MM.1S (cell line): ENCODE measurements at regions not wholly inside any gene's neighbourhood (a gene's known extent, or its start where the extent isn't known, plus 50 kb on each side); places are given as distances from the start of the nearest gene placed in this dataset.

Experiments
- DNase-seq: peaks from one replicate; pipeline ENCODE4 v3.0.0-alpha.2; 2015
- H2AFZ ChIP-seq: fragments of 300-600 bp; sonication (generic); 2 replicates; pipeline ENCODE4 v1.6.0; 2016; ENCODE audit warnings: antibody characterized with exemption, low read length
- H3F3A ChIP-seq: fragments of 300-600 bp; sonication (generic); 2 replicates; pipeline ENCODE4 v1.6.1; 2016; ENCODE audit warnings: mild to moderate bottlenecking, antibody characterized with exemption, low read length, moderate library complexity, mixed read lengths; ENCODE audit not compliant: insufficient read depth
- H3K27ac ChIP-seq: fragments of 300-600 bp; sonication (generic); 2 replicates; pipeline ENCODE4 v1.5.1; 2016; ENCODE audit warnings: mild to moderate bottlenecking, low read length
- H3K27me3 ChIP-seq: fragments of 300-600 bp; sonication (generic); replicated peaks from 2 replicates; pipeline ENCODE4 v1.6.0; 2016; ENCODE audit warnings: low read length; ENCODE audit not compliant: insufficient read depth
- H3K36me3 ChIP-seq: fragments of 300-600 bp; sonication (generic); replicated peaks from 2 replicates; pipeline ENCODE4 v1.6.1; 2016; ENCODE audit warnings: mild to moderate bottlenecking, low read length, mixed read lengths; ENCODE audit not compliant: insufficient read depth
- H3K4me1 ChIP-seq: fragments of 300-600 bp; sonication (generic); 2 replicates; pipeline ENCODE4 v1.6.1; 2016; ENCODE audit warnings: low read length, mixed read lengths
- H3K4me2 ChIP-seq: fragments of 300-600 bp; sonication (generic); 2 replicates; pipeline ENCODE4 v1.6.0; 2016; ENCODE audit warnings: low read depth, low read length
- H3K4me3 ChIP-seq: fragments of 300-600 bp; sonication (generic); 2 replicates; pipeline ENCODE4 v1.5.1; 2016; ENCODE audit warnings: low read length, mixed read lengths
- H3K79me2 ChIP-seq: fragments of 300-600 bp; sonication (generic); 2 replicates; pipeline ENCODE4 v1.6.1; 2016; ENCODE audit warnings: mixed run types, low read length, mixed read lengths
- H3K9ac ChIP-seq: fragments of 300-600 bp; sonication (generic); 2 replicates; pipeline ENCODE4 v1.6.1; 2016; ENCODE audit warnings: low read length, mixed read lengths
- H3K9me2 ChIP-seq: fragments of 300-600 bp; sonication (generic); replicated peaks from 2 replicates; pipeline ENCODE4 v1.6.1; 2016; ENCODE audit warnings: mild to moderate bottlenecking, low read length, mixed read lengths; ENCODE audit not compliant: insufficient read depth
- H3K9me3 ChIP-seq: fragments of 300-600 bp; sonication (generic); replicated peaks from 2 replicates; pipeline ENCODE4 v1.6.1; 2016; ENCODE audit warnings: mild to moderate bottlenecking, low read length, mixed read lengths; ENCODE audit not compliant: insufficient read depth
- H4K20me1 ChIP-seq: fragments of 300-600 bp; sonication (generic); 2 replicates; pipeline ENCODE4 v1.6.1; 2016; ENCODE audit warnings: mild to moderate bottlenecking, low read length, moderate library complexity, mixed read lengths; ENCODE audit not compliant: insufficient read depth
- CTCF ChIP-seq: fragments of 300-600 bp; sonication (generic); IDR thresholded peaks from 2 replicates; pipeline ENCODE4 v1.5.1; 2016; ENCODE audit warnings: antibody characterized with exemption, low read length, mixed read lengths
- EZH2 ChIP-seq: fragments of 300-600 bp; sonication (generic); optimal IDR thresholded peaks from 2 replicates; pipeline ENCODE3; 2017; ENCODE audit warnings: low read depth, mild to moderate bottlenecking, antibody characterized with exemption, low read length, mixed read lengths
- EZH2phosphoT487 ChIP-seq: fragments of 300-600 bp; sonication (generic); IDR thresholded peaks from 2 replicates; pipeline ENCODE4 v1.6.1; 2018; ENCODE audit warnings: antibody characterized with exemption, low read length

GRCh38 chr3:40817017-40817416 lies 292.3 kb downstream of the ZNF621 start:
- no peaks in the 10 kb centered on the region for H3K4me1 ChIP-seq
- H3K4me3 ChIP-seq, result no peak overlapping the region
- no peak overlapping the region for H3K4me2 ChIP-seq
- no peak overlapping the region for H3K9ac ChIP-seq
- DNase-seq, result no peak
- TF ChIP-seq EZH2, result no peak
- TF ChIP-seq CTCF, result no peak
- no peak for TF ChIP-seq EZH2phosphoT487
- no peak overlapping the region for H2AFZ ChIP-seq
- no peaks in the 10 kb centered on the region for H4K20me1 ChIP-seq
- no peaks in the 10 kb centered on the region for H3K9me3 ChIP-seq
- no peaks in the 10 kb centered on the region for H3K36me3 ChIP-seq
- H3K9me2 ChIP-seq, result no peaks in the 10 kb centered on the region
- no peaks in the 10 kb centered on the region for H3K27me3 ChIP-seq
- no peaks in the 10 kb centered on the region for H3F3A ChIP-seq
- H3K79me2 ChIP-seq, result no peaks in the 10 kb centered on the region
- H3K27ac ChIP-seq, result no peak overlapping the region

GRCh38 chr3:40821315-40821714 lies 296.6 kb downstream of the ZNF621 start:
- Histone ChIP-seq H3K9me2 (no peaks in the 10 kb centered on the region), H3K9me3 (no peaks in the 10 kb centered on the region), H3F3A (no peaks in the 10 kb centered on the region), H3K27me3 (no peaks in the 10 kb centered on the region), H3K27ac (no peak overlapping the region), H3K79me2 (no peaks in the 10 kb centered on the region), H3K36me3 (no peaks in the 10 kb centered on the region), H3K4me1 (no peaks in the 10 kb centered on the region), H3K4me3 (no peak overlapping the region), H2AFZ (no peak overlapping the region), H3K9ac (no peak overlapping the region), H3K4me2 (no peak overlapping the region), H4K20me1 (no peaks in the 10 kb centered on the region)
- TF ChIP-seq EZH2phosphoT487 (no peak), EZH2 (no peak), CTCF (no peak)
- no peak for DNase-seq

GRCh38 chr3:40827226-40827625 lies 302.5 kb downstream of the ZNF621 start:
- H3K4me3 ChIP-seq, result no peak overlapping the region
- H3K27ac ChIP-seq, result no peak overlapping the region
- TF ChIP-seq EZH2 (no peak), CTCF (no peak), EZH2phosphoT487 (no peak)
- no peaks in the 10 kb centered on the region for H4K20me1 ChIP-seq
- no peaks in the 10 kb centered on the region for H3K79me2 ChIP-seq
- H3K9me3 ChIP-seq, result no peaks in the 10 kb centered on the region
- H3K27me3 ChIP-seq, result no peaks in the 10 kb centered on the region
- no peak overlapping the region for H2AFZ ChIP-seq
- no peaks in the 10 kb centered on the region for H3F3A ChIP-seq
- H3K4me2 ChIP-seq, result no peak overlapping the region
- no peaks in the 10 kb centered on the region for H3K4me1 ChIP-seq
- DNase-seq, result no peak
- H3K9me2 ChIP-seq, result no peaks in the 10 kb centered on the region
- H3K9ac ChIP-seq, result no peak overlapping the region
- no peaks in the 10 kb centered on the region for H3K36me3 ChIP-seq
